Esophagus squamous epithelium (tissue), 4 donors: ENCODE measurements at regions not wholly inside any gene's neighbourhood (a gene's known extent, or its start where the extent isn't known, plus 50 kb on each side); places are given as distances from the start of the nearest gene placed in this dataset.

Experiments
- POLR2A ChIP-seq, 4 donors: fragments of 450-650 bp; IDR thresholded peaks; one replicate each; pipeline ENCODE4 v1.6.1; 2017; ENCODE audit warnings: antibody characterized with exemption in 4 of 4, mild to moderate bottlenecking in 4 of 4, moderate library complexity in 3 of 4
- TF ChIP-seq, protein P1 (sequence below), 6 experiments: fragments of 450-650 bp in 4 of 6; fragments of 200-600 bp in 2 of 6; sonication (generic) in 2 of 6; IDR thresholded peaks; one replicate each; pipeline ENCODE4 v1.5.1; 2016 to 2019; ENCODE audit warnings: antibody characterized with exemption in 6 of 6, mild to moderate bottlenecking in 4 of 6, moderate library complexity in 4 of 6

- TF ChIP-seq, protein P1, sequence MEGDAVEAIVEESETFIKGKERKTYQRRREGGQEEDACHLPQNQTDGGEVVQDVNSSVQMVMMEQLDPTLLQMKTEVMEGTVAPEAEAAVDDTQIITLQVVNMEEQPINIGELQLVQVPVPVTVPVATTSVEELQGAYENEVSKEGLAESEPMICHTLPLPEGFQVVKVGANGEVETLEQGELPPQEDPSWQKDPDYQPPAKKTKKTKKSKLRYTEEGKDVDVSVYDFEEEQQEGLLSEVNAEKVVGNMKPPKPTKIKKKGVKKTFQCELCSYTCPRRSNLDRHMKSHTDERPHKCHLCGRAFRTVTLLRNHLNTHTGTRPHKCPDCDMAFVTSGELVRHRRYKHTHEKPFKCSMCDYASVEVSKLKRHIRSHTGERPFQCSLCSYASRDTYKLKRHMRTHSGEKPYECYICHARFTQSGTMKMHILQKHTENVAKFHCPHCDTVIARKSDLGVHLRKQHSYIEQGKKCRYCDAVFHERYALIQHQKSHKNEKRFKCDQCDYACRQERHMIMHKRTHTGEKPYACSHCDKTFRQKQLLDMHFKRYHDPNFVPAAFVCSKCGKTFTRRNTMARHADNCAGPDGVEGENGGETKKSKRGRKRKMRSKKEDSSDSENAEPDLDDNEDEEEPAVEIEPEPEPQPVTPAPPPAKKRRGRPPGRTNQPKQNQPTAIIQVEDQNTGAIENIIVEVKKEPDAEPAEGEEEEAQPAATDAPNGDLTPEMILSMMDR (IDR thresholded peaks at IDR 0.05): no peak
- TF ChIP-seq POLR2A (IDR thresholded peaks at IDR 0.05): no peak
These were observed 181.9 kb upstream of the B3GALT2 start for GRCh38 chr1:193368302-193368701.
